Subcutaneous abdominal adipose tissue (tissue), 5 donors: ENCODE measurements at regions not wholly inside any gene's neighbourhood (a gene's known extent, or its start where the extent isn't known, plus 50 kb on each side); places are given as distances from the start of the nearest gene placed in this dataset.
"Not testable (repeated sequence)": the region's sequence is repeated elsewhere in the genome, so short reads cannot be mapped to it uniquely, and the experiment has no call there.

Experiments
- H3K27ac ChIP-seq: one replicate; pipeline ENCODE4 v1.7.0; 2013; ENCODE audit warnings: low read depth, mild to moderate bottlenecking, inconsistent platforms, low read length, moderate library complexity
- H3K27me3 ChIP-seq, 5 donors: one replicate each; pipeline ENCODE4 v1.7.0; 2013; ENCODE audit warnings: low read length in 5 of 5, inconsistent platforms in 1 of 5; ENCODE audit not compliant: control insufficient read depth in 5 of 5, insufficient read depth in 4 of 5
- H3K36me3 ChIP-seq, 5 donors: one replicate each; pipeline ENCODE4 v1.7.0; 2013; ENCODE audit warnings: low read length in 5 of 5; ENCODE audit not compliant: control insufficient read depth in 5 of 5, insufficient read depth in 5 of 5
- H3K4me1 ChIP-seq, 5 donors: one replicate each; pipeline ENCODE4 v1.7.0; 2013; ENCODE audit warnings: low read length in 5 of 5, mild to moderate bottlenecking in 3 of 5, moderate library complexity in 1 of 5; ENCODE audit not compliant: control insufficient read depth in 5 of 5, insufficient read depth in 5 of 5
- H3K4me3 ChIP-seq, 5 donors: one replicate each; pipeline ENCODE4 v1.7.0; 2013; ENCODE audit warnings: low read length in 5 of 5, low read depth in 1 of 5
- H3K9ac ChIP-seq, 5 donors: one replicate each; pipeline ENCODE4 v1.7.0; 2013; ENCODE audit warnings: low read length in 5 of 5, mild to moderate bottlenecking in 4 of 5, moderate library complexity in 3 of 5
- H3K9me3 ChIP-seq, 5 donors: one replicate each; pipeline ENCODE4 v1.7.0; 2013; ENCODE audit warnings: low read length in 5 of 5; ENCODE audit not compliant: control insufficient read depth in 5 of 5
- donor health status: healthy.
- donor health status: healthy.
- donor health status: healthy.
- donor health status: healthy.
- donor health status: healthy.

GRCh38 chr10:7108141-7108540, 302.7 kb downstream of the SFMBT2 start:
- no peak overlapping the region for H3K27ac ChIP-seq
- H3K36me3 ChIP-seq: no peaks in the 10 kb centered on the region
- no peaks in the 10 kb centered on the region for H3K27me3 ChIP-seq
- no peaks in the 10 kb centered on the region for H3K4me1 ChIP-seq
- H3K9me3 ChIP-seq: peaks cover 0 to 6% (median 0%) of the 10 kb centered on the region in 5 donors
- H3K9ac ChIP-seq: no peak overlapping the region
- H3K4me3 ChIP-seq: no peak overlapping the region

DNA sequence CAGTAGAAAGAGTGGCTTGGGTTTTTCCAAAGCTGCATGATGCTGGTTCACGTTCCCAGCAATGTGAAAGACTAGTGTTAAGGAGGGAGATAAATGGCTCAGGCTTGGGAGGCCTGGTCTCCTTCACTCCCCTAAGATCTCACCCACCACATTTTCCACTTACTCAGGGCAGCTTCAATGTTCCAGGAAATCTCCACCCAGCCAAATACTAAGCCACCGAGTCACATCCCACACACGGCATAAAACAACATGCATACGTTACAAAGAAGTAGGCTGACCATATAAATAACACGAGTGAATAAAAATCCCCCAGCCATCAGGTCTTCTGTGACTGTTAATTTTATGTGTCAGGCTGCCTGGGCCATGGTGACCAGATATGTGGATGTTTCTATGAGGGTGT, 303.5 kb downstream of the SFMBT2 start:
- Histone ChIP-seq H3K27ac (no peak overlapping the region), H3K4me1 (peaks cover 0 to under 1% (median 0%) of the 10 kb centered on the region in 5 donors), H3K4me3 (no peak overlapping the region), H3K9me3 (peaks cover 0 to 6% (median 0%) of the 10 kb centered on the region in 5 donors), H3K9ac (no peak overlapping the region), H3K36me3 (no peaks in the 10 kb centered on the region), H3K27me3 (no peaks in the 10 kb centered on the region)

GRCh38 chr10:7104379-7104778, 306.5 kb downstream of the SFMBT2 start:
- H3K9ac ChIP-seq, H3K4me3 ChIP-seq, H3K27me3 ChIP-seq, H3K27ac ChIP-seq, H3K36me3 ChIP-seq, H3K4me1 ChIP-seq, H3K9me3 ChIP-seq: not testable (repeated sequence)

DNA sequence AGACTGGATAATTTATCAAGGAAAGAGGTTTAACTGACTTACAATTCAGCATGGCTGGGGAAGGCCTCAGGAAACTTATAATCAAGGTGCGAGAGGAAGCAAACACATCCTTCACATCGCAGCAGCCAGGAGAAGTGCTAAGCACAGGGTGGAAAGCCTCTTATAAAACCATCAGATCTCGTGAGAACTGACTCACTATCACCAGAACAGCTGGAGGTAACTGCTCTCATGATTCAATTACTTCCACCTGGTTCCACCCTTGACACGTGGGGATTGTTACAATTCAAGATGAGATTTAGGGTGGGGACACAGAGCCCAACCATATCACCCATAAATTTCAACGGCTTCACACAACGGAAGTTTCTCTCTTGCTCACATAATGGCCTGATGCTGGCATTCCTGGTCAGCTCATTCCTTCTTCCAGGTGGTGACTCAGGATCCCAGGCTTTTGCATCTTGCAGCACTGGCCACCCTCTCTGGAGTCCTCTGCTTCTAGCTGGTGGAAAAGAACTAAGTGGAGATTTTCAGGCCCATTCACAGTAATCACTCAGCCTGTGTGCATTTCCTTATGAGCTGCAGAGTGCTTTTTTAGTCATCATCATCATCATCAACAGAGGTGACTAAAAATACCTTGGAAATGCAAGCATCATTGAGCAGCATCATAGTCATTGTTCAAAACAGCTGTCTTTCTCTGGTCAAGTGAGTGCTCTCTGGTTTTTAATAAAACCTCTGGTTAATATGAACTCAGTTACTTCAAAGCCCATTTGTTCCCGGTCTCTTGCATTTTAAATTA, 308.1 kb downstream of the SFMBT2 start:
- H3K4me3 ChIP-seq: no peak overlapping the region

DNA sequence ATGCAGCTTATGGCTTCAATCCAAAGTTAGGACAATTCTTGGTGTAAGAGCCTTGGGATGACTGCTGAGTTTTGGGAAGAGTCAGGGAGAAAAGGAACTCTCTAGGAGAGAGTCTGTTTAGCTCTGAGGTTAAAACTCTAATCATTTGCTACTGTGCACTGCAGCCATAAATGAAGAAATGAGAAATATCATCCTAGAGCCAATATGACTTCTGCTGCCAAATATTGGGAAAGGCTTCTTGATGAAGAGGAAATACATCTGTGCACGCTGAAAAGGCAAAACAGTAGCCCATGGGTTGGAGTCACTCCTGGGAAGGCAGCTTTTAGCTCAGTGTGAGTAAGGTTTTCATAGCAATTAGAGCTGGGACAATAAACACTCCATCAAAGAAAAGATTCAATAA, 308.8 kb downstream of the SFMBT2 start:
- H3K9ac ChIP-seq: no peak overlapping the region
- no peak overlapping the region for H3K4me3 ChIP-seq
- no peaks in the 10 kb centered on the region for H3K36me3 ChIP-seq
- H3K27me3 ChIP-seq: no peaks in the 10 kb centered on the region
- H3K9me3 ChIP-seq: no peaks in the 10 kb centered on the region
- H3K27ac ChIP-seq: no peak overlapping the region
- peaks cover 0 to 4% (median 0%) of the 10 kb centered on the region in 5 donors for H3K4me1 ChIP-seq

More for the DNA sequence above, 308.1 kb downstream of the SFMBT2 start:
- Histone ChIP-seq H3K4me1 (peaks cover 0 to 4% (median 0%) of the 10 kb centered on the region in 5 donors), H3K9me3 (no peaks in the 10 kb centered on the region), H3K27ac (no peak overlapping the region), H3K27me3 (no peaks in the 10 kb centered on the region), H3K36me3 (no peaks in the 10 kb centered on the region), H3K9ac (no peak overlapping the region)

DNA sequence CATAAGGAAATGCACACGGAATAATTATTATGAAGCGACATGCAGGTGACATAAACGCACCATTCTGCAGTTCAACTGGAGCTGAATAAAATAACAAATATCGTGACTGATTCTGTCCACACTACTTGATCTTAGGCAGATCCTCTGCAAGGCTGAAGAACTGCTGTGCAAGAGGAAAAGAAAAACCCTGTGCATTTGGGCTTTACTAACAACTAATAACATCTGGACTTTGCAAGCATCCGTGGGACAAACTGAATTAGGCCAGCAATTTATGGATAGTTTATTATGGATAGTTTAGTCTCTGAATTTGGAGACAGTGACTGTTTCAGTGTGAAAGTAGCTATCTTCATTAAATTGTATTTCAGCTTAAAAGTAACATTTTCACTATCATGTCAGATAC, 309.4 kb downstream of the SFMBT2 start:
- H3K9me3 ChIP-seq: no peaks in the 10 kb centered on the region

GRCh38 chr10:7100032-7100702, 310.7 kb downstream of the SFMBT2 start:
- H3K36me3 ChIP-seq: no peaks in the 10 kb centered on the region
- H3K4me1 ChIP-seq: peaks cover 0 to 4% (median 0%) of the 10 kb centered on the region in 5 donors
- no peak overlapping the region for H3K9ac ChIP-seq
- no peak overlapping the region for H3K27ac ChIP-seq
- no peak overlapping the region for H3K4me3 ChIP-seq
- H3K27me3 ChIP-seq: no peaks in the 10 kb centered on the region
- no peaks in the 10 kb centered on the region for H3K9me3 ChIP-seq

More for the DNA sequence above, 309.4 kb downstream of the SFMBT2 start:
- no peak overlapping the region for H3K9ac ChIP-seq
- H3K4me1 ChIP-seq: peaks cover 0 to 4% (median 0%) of the 10 kb centered on the region in 5 donors
- H3K27me3 ChIP-seq: no peaks in the 10 kb centered on the region
- H3K4me3 ChIP-seq: no peak overlapping the region
- no peaks in the 10 kb centered on the region for H3K36me3 ChIP-seq
- H3K27ac ChIP-seq: no peak overlapping the region

GRCh38 chr10:7098160-7098762, 312.6 kb downstream of the SFMBT2 start:
- H3K9ac ChIP-seq: no peak overlapping the region
- H3K4me1 ChIP-seq: peaks cover 0 to 4% (median 0%) of the 10 kb centered on the region in 5 donors
- H3K36me3 ChIP-seq: no peaks in the 10 kb centered on the region
- H3K27me3 ChIP-seq: no peaks in the 10 kb centered on the region
- H3K9me3 ChIP-seq: no peaks in the 10 kb centered on the region
- no peak overlapping the region for H3K27ac ChIP-seq
- no peak overlapping the region for H3K4me3 ChIP-seq

DNA sequence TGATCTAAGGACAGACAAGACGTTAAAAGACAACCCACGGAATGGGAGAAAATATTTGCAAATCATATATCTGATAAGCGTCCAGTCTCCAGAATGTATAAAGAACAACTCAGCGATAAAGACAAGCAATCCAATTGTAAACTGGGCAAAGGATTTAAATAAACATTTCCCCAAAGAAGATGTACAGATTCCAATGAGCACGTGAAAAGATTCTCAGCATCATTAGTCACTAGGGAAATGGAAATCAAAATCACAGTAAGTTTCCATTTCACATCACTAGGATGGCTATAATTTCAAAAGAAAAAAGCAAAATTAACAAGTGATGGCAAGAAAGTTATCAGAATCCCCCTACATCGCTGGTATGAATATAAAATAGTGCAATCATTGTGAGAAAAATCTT, 316.1 kb downstream of the SFMBT2 start:
- H3K27me3 ChIP-seq: no peaks in the 10 kb centered on the region
- no peak overlapping the region for H3K4me3 ChIP-seq
- no peaks in the 10 kb centered on the region for H3K9me3 ChIP-seq
- H3K4me1 ChIP-seq: no peaks in the 10 kb centered on the region
- no peaks in the 10 kb centered on the region for H3K36me3 ChIP-seq
- H3K9ac ChIP-seq: no peak overlapping the region
- no peak overlapping the region for H3K27ac ChIP-seq

DNA sequence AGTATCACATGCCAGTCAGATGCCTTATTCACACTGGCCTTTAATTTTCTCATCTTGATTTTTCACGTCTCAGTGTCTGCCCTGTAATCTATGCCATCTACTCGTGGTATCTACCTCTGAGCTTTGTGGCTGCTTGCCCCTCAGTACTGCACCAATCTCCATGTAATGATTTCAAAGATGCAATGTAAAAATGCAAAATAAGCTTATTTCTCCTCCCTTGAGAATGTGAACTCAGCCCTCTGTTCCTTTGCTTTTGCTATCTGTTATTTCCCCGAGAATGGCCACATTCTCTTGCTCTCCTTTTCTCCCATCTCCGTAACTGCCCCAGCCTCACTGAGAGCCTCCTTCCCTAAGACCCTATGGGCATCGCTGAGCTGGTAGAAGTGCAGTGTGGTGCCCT, 317.5 kb downstream of the SFMBT2 start:
- H3K4me1 ChIP-seq: no peaks in the 10 kb centered on the region
- H3K9ac ChIP-seq: no peak overlapping the region
- H3K4me3 ChIP-seq: no peak overlapping the region
- H3K27me3 ChIP-seq: no peaks in the 10 kb centered on the region
- no peaks in the 10 kb centered on the region for H3K9me3 ChIP-seq
- no peaks in the 10 kb centered on the region for H3K36me3 ChIP-seq
- H3K27ac ChIP-seq: no peak overlapping the region
